ENCODE measurements at regions not wholly inside any gene's neighbourhood (a gene's known extent, or its start where the extent isn't known, plus 50 kb on each side); places are given as distances from the start of the nearest gene placed in this dataset.

GRCh38 chr17:71113347-71113746, 944.0 kb downstream of the KCNJ2 start:
- Histone ChIP-seq H3K36me3 (ENCODE audit: control insufficient read depth, insufficient read depth, low read length) (no peaks in the 10 kb centered on the region), H3K4me1 (ENCODE audit: control insufficient read depth, insufficient read depth, low read length, poor library complexity, severe bottlenecking) (no peaks in the 10 kb centered on the region), H3K27ac (ENCODE audit: insufficient read depth, low read length, poor library complexity, severe bottlenecking) (no peak overlapping the region), H3K27me3 (replicated peaks; ENCODE audit: control insufficient read depth, insufficient read depth, low read length, poor library complexity, severe bottlenecking) (no peaks in the 10 kb centered on the region), H3K9me3 (ENCODE audit: control insufficient read depth, low read length) (no peaks in the 10 kb centered on the region), H3K4me3 (ENCODE audit: insufficient read depth, low read depth, low read length, poor library complexity, severe bottlenecking) (no peak overlapping the region)
- no peak for DNase-seq

- Histone ChIP-seq H3K27me3 (replicated peaks; ENCODE audit: control insufficient read depth, insufficient read depth, low read length, poor library complexity, severe bottlenecking) (no peaks in the 10 kb centered on the region), H3K36me3 (ENCODE audit: control insufficient read depth, insufficient read depth, low read length) (no peaks in the 10 kb centered on the region), H3K27ac (ENCODE audit: insufficient read depth, low read length, poor library complexity, severe bottlenecking) (no peak overlapping the region), H3K9me3 (ENCODE audit: control insufficient read depth, low read length) (no peaks in the 10 kb centered on the region), H3K4me1 (ENCODE audit: control insufficient read depth, insufficient read depth, low read length, poor library complexity, severe bottlenecking) (no peaks in the 10 kb centered on the region), H3K4me3 (ENCODE audit: insufficient read depth, low read depth, low read length, poor library complexity, severe bottlenecking) (no peak overlapping the region)
- DNase-seq, result no peak
Observed at GRCh38 chr17:71114911-71115668, 945.8 kb downstream of the KCNJ2 start.

DNA sequence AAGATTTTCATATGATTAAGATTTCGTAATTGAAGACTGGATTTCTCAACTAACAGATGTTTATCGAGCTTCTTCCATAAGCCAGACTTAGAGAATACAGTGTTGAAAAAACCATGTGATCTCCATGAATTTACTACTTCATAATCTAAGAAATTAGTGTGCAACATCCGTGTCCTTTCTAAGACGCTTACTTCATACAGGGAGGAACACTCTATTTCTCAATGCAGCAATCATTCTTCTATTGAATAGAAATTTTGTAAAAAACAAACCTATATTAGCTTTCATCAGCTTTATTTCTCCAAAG, 946.3 kb downstream of the KCNJ2 start:
- Histone ChIP-seq H3K36me3 (ENCODE audit: control insufficient read depth, insufficient read depth, low read length) (no peaks in the 10 kb centered on the region), H3K27me3 (replicated peaks; ENCODE audit: control insufficient read depth, insufficient read depth, low read length, poor library complexity, severe bottlenecking) (no peaks in the 10 kb centered on the region), H3K4me1 (ENCODE audit: control insufficient read depth, insufficient read depth, low read length, poor library complexity, severe bottlenecking) (no peaks in the 10 kb centered on the region), H3K4me3 (ENCODE audit: insufficient read depth, low read depth, low read length, poor library complexity, severe bottlenecking) (no peak overlapping the region), H3K9me3 (ENCODE audit: control insufficient read depth, low read length) (no peaks in the 10 kb centered on the region), H3K27ac (ENCODE audit: insufficient read depth, low read length, poor library complexity, severe bottlenecking) (no peak overlapping the region)
- DNase-seq, result no peak

GRCh38 chr17:71117466-71117865, 948.1 kb downstream of the KCNJ2 start:
- Histone ChIP-seq H3K4me3 (ENCODE audit: insufficient read depth, low read depth, low read length, poor library complexity, severe bottlenecking) (no peak overlapping the region), H3K4me1 (ENCODE audit: control insufficient read depth, insufficient read depth, low read length, poor library complexity, severe bottlenecking) (no peaks in the 10 kb centered on the region), H3K36me3 (ENCODE audit: control insufficient read depth, insufficient read depth, low read length) (no peaks in the 10 kb centered on the region), H3K9me3 (ENCODE audit: control insufficient read depth, low read length) (no peaks in the 10 kb centered on the region), H3K27ac (ENCODE audit: insufficient read depth, low read length, poor library complexity, severe bottlenecking) (no peak overlapping the region), H3K27me3 (replicated peaks; ENCODE audit: control insufficient read depth, insufficient read depth, low read length, poor library complexity, severe bottlenecking) (no peaks in the 10 kb centered on the region)
- no peak for DNase-seq

- no peaks in the 10 kb centered on the region for H3K4me1 ChIP-seq (ENCODE audit: control insufficient read depth, insufficient read depth, low read length, poor library complexity, severe bottlenecking)
- no peaks in the 10 kb centered on the region for H3K27me3 ChIP-seq (replicated peaks; ENCODE audit: control insufficient read depth, insufficient read depth, low read length, poor library complexity, severe bottlenecking)
- no peaks in the 10 kb centered on the region for H3K36me3 ChIP-seq (ENCODE audit: control insufficient read depth, insufficient read depth, low read length)
- no peak for DNase-seq
- H3K27ac ChIP-seq (ENCODE audit: insufficient read depth, low read length, poor library complexity, severe bottlenecking), result no peak overlapping the region
- no peak overlapping the region for H3K4me3 ChIP-seq (ENCODE audit: insufficient read depth, low read depth, low read length, poor library complexity, severe bottlenecking)
- H3K9me3 ChIP-seq (ENCODE audit: control insufficient read depth, low read length), result no peaks in the 10 kb centered on the region
Observed at GRCh38 chr17:71118039-71118438, 948.7 kb downstream of the KCNJ2 start.

- no peaks in the 10 kb centered on the region for H3K9me3 ChIP-seq (ENCODE audit: control insufficient read depth, low read length)
- no peaks in the 10 kb centered on the region for H3K4me1 ChIP-seq (ENCODE audit: control insufficient read depth, insufficient read depth, low read length, poor library complexity, severe bottlenecking)
- H3K27ac ChIP-seq (ENCODE audit: insufficient read depth, low read length, poor library complexity, severe bottlenecking), result no peak overlapping the region
- H3K36me3 ChIP-seq (ENCODE audit: control insufficient read depth, insufficient read depth, low read length), result no peaks in the 10 kb centered on the region
- no peaks in the 10 kb centered on the region for H3K27me3 ChIP-seq (replicated peaks; ENCODE audit: control insufficient read depth, insufficient read depth, low read length, poor library complexity, severe bottlenecking)
- H3K4me3 ChIP-seq (ENCODE audit: insufficient read depth, low read depth, low read length, poor library complexity, severe bottlenecking), result no peak overlapping the region
- DNase-seq, result no peak
Observed at GRCh38 chr17:71127416-71127815, 958.1 kb downstream of the KCNJ2 start.

GRCh38 chr17:71142333-71142732, 973.0 kb downstream of the KCNJ2 start:
- Histone ChIP-seq H3K4me3 (ENCODE audit: insufficient read depth, low read depth, low read length, poor library complexity, severe bottlenecking) (no peak overlapping the region), H3K9me3 (ENCODE audit: control insufficient read depth, low read length) (no peaks in the 10 kb centered on the region), H3K36me3 (ENCODE audit: control insufficient read depth, insufficient read depth, low read length) (no peaks in the 10 kb centered on the region), H3K4me1 (ENCODE audit: control insufficient read depth, insufficient read depth, low read length, poor library complexity, severe bottlenecking) (no peaks in the 10 kb centered on the region), H3K27ac (ENCODE audit: insufficient read depth, low read length, poor library complexity, severe bottlenecking) (no peak overlapping the region), H3K27me3 (replicated peaks; ENCODE audit: control insufficient read depth, insufficient read depth, low read length, poor library complexity, severe bottlenecking) (no peaks in the 10 kb centered on the region)
- DNase-seq, result no peak

DNA sequence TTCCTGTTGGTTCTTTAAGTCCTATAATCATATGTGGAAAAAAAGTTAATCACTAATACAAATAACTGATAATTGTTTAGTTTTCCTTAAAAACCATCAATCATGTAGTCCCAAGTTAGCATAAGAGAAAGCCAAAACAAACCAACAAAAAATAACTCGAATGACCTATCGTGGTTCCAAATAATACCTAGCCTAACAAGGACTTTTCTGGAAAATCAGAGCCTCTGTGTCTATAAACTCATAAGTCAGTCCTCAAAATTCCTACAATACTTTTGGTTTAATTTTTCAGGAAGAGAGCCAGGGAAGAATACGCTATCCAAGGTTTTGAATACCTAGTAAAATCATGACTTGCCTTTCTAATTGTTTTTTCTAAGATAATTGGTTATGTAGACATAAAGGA, 975.3 kb upstream of the SOX9 start:
- H3K9me3 ChIP-seq (ENCODE audit: control insufficient read depth, low read length), result no peaks in the 10 kb centered on the region
- H3K4me3 ChIP-seq (ENCODE audit: insufficient read depth, low read depth, low read length, poor library complexity, severe bottlenecking), result no peak overlapping the region
- H3K36me3 ChIP-seq (ENCODE audit: control insufficient read depth, insufficient read depth, low read length), result no peaks in the 10 kb centered on the region
- no peaks in the 10 kb centered on the region for H3K27me3 ChIP-seq (replicated peaks; ENCODE audit: control insufficient read depth, insufficient read depth, low read length, poor library complexity, severe bottlenecking)
- H3K4me1 ChIP-seq (ENCODE audit: control insufficient read depth, insufficient read depth, low read length, poor library complexity, severe bottlenecking), result no peaks in the 10 kb centered on the region
- H3K27ac ChIP-seq (ENCODE audit: insufficient read depth, low read length, poor library complexity, severe bottlenecking), result no peak overlapping the region
- DNase-seq, result no peak

- Histone ChIP-seq H3K4me3 (ENCODE audit: insufficient read depth, low read depth, low read length, poor library complexity, severe bottlenecking) (no peak overlapping the region), H3K36me3 (ENCODE audit: control insufficient read depth, insufficient read depth, low read length) (no peaks in the 10 kb centered on the region), H3K4me1 (ENCODE audit: control insufficient read depth, insufficient read depth, low read length, poor library complexity, severe bottlenecking) (no peaks in the 10 kb centered on the region), H3K27me3 (replicated peaks; ENCODE audit: control insufficient read depth, insufficient read depth, low read length, poor library complexity, severe bottlenecking) (no peaks in the 10 kb centered on the region), H3K27ac (ENCODE audit: insufficient read depth, low read length, poor library complexity, severe bottlenecking) (no peak overlapping the region), H3K9me3 (ENCODE audit: control insufficient read depth, low read length) (no peaks in the 10 kb centered on the region)
- DNase-seq, result no peak
Observed at GRCh38 chr17:71147906-71148305, 972.9 kb upstream of the SOX9 start.

DNA sequence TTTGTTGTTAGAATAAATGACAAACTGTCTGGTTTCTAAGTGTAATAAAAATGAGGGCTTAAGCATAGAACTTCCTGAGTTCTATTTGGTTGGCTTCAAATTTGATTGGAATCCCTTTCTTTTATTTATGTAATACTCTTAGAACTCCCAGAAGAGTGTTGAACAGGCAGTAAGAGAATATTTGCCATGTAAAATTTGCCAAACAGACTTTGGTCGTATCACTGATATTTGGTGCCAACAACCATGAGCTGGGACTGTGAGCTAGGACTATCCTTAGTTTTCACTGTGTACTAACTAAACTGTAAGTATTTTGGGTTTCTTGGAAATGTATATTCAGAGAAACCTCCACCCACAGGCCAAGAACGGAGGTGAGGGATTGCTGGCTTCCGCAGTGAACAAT, 971.2 kb upstream of the SOX9 start:
- no peak for DNase-seq
- no peak overlapping the region for H3K27ac ChIP-seq (ENCODE audit: insufficient read depth, low read length, poor library complexity, severe bottlenecking)
- H3K4me3 ChIP-seq (ENCODE audit: insufficient read depth, low read depth, low read length, poor library complexity, severe bottlenecking), result no peak overlapping the region
- no peaks in the 10 kb centered on the region for H3K4me1 ChIP-seq (ENCODE audit: control insufficient read depth, insufficient read depth, low read length, poor library complexity, severe bottlenecking)
- no peaks in the 10 kb centered on the region for H3K9me3 ChIP-seq (ENCODE audit: control insufficient read depth, low read length)
- H3K36me3 ChIP-seq (ENCODE audit: control insufficient read depth, insufficient read depth, low read length), result no peaks in the 10 kb centered on the region
- no peaks in the 10 kb centered on the region for H3K27me3 ChIP-seq (replicated peaks; ENCODE audit: control insufficient read depth, insufficient read depth, low read length, poor library complexity, severe bottlenecking)
